HG02852 (cell line): ENCODE measurements at regions not wholly inside any gene's neighbourhood (a gene's known extent, or its start where the extent isn't known, plus 50 kb on each side); places are given as distances from the start of the nearest gene placed in this dataset.
"Not testable (repeated sequence)": the region's sequence is repeated elsewhere in the genome, so short reads cannot be mapped to it uniquely, and the experiment has no call there.

ENCODE experiments used
- ATAC-seq: cut with Tn5 transposase; IDR thresholded peaks from one replicate; pipeline ENCODE4 v1.9.1; 2021; ENCODE audit warnings: mild to moderate bottlenecking, moderate library complexity; ENCODE audit not compliant: unreplicated experiment

GRCh38 chr5:165309446-165309845 lies 1804.0 kb downstream of the MAT2B start:
- ATAC-seq = no peak

- no peak for ATAC-seq
Measured at GRCh38 chr5:165310031-165310430, 1804.6 kb downstream of the MAT2B start.

- ATAC-seq = no peak
Measured at GRCh38 chr5:165321912-165322311, 1816.5 kb downstream of the MAT2B start.

- no peak for ATAC-seq
Measured at GRCh38 chr5:165325221-165325620, 1819.8 kb downstream of the MAT2B start.

GRCh38 chr5:165327631-165328030 lies 1822.2 kb downstream of the MAT2B start:
- no peak for ATAC-seq

DNA sequence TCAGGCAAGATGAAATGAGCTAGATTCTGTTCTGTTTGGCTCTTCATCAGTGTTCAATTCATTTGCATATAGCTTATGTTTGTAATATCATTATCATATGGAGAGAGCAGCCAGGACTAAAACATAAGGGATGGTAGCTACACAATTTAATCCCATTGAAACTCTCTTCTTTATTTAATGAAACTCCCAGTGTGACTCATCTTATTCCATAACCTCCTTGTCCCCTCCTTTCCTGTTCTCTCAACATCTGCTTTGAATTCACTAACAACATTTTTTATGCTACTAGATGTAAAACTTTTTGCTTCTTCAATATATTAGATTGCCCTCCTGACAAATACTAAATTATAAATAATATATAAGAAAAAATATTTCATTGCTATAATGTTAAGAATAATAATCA lies 1823.4 kb downstream of the MAT2B start:
- ATAC-seq = no peak

DNA sequence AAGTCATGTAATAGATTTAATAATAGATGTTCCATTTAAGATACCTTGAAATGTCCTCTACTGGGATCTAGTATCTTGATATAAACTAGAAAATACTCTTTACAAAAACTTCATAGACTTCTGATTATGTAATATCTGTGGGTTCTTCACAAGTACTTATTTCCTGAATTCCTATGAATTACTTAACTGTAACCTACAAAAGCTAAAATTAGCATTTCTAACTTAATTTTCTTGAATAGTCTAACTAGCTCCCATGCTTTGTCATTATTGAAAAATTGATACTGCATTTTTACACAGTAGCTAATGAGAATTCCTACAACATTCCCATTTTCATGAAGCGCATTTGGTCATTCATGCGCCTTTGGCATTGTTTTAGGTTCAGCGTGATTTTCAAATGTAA lies 1828.2 kb downstream of the MAT2B start:
- ATAC-seq = no peak

DNA sequence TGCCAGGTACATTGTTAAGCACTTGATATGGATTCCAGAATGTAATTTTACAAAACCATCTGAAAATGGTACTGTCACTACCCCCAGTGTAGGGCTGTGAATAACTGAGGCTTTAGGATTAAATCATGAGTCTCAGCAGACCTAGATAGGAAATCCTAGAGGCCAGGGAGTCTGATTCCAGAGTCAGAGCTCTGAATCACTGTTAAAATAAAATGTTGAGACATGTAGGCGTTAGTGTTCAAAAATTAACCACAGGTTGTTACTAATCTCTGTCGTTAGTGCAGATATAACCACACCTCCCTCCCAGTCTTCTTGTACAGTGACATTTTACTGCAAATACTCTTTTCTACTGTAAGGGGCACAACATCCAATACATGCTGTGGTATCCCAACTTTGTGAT lies 1828.8 kb downstream of the MAT2B start:
- no peak for ATAC-seq

DNA sequence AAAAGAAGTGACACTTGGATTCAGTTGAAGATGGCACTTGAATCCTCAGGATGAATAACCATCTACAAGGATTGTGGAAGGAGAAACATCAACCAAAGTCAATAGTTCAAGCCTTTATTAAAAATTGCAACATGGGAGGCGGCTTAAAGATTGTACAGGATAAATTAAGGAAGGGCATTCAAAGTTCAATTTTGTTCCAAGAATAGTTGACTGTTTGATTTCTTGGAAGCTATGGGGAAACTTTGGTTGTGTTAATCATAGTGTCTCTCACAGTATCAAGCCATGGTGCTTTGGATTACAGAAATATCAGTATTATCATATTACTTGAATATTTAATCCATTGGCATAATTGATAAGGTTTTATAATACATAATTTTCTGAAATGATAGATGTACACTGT lies 1844.3 kb downstream of the MAT2B start:
- ATAC-seq = no peak

GRCh38 chr5:165351342-165351741 lies 1845.9 kb downstream of the MAT2B start:
- no peak for ATAC-seq

DNA sequence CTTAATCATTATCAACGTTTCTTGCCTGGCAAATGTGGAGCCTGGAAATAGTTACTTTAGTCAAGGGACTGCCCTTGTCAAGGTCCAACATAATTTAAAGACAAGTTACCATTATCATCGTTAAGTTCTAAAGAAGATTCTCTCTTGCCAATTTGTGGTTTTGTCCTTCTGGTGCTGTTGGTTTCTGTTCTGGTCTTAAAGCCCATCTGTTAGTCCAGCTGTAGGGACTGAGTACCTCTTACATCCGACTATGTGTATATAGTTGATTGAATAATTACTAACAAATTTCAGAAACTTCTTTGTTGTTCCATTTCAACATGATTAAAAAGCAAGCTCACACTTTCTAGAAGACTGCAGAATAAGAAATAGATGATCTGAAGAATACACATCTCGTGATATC lies 1854.9 kb downstream of the MAT2B start:
- no peak for ATAC-seq

DNA sequence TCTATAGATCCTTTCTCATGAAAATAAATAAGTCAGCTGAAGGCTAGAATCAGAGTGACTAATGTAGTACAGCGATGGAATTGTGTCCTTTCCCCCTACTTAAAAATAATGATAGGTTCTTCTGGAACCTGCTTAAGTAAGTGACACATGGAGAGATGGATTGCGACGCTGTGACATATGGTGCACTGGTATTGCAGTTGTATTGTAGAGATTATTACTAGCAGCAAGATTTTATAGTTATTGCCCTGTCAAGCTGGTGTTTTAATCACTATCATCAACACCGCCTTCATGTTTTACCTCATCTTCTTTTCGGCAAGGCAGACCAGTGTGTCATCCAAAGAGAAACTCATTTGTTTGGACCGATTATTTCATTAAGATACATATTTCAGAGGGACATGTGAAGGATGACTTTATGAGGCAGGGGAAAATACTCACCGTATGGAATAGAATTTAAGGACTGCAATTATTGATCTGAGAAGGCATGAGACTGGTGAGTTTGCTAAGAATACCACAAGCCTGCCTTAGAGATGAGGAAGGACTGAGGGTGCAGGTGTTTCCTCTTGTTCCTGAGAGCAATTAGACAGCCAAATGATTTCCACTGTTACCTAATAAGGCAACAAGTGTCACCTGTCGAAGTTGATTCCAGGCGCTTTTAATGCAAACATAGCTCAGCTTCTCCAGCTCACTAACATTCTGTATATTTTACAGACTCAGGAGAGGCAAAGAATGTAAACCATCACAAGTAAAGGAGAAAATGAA lies 1855.5 kb downstream of the MAT2B start:
- no peak for ATAC-seq

DNA sequence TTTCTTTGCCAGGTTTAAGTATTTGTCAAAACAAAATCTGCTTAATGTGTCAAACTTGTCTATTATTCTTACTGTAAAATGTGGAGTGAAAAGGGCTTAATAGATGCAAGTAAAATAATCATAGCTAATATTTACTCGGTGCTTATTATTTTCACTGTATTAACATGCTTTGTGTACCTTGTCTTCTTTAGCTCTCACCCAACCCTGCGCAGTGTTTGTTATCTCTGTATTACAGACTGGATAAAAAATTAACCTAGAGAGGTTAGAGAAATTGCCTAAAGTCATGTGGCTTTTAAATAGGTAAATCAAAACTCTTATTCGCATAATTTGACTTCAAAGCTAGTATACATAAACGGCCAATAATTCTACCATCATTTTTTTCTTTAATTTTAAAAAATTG lies 1864.8 kb downstream of the MAT2B start:
- ATAC-seq = no peak

DNA sequence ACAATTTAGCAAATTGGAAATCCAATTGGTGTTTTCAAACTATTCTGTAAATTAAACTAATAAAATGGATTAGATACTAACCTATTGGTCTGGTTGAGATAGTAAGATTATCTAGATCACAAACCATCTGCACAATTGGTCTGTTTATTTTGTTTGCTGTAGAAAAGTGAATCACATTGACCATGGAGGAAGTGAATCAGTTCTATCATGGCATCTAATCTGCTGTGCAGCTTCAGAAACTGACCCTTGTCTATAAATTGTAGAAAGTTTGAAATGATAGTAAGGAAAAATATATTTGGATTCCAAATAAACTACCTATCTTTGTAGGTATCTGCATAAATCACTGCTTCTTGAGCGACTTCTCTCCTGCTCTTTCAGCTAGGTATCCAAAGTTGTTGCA lies 1865.4 kb downstream of the MAT2B start:
- ATAC-seq = no peak

- no peak for ATAC-seq
Measured at GRCh38 chr5:165375201-165375600, 1869.8 kb downstream of the MAT2B start.

GRCh38 chr5:165393839-165394238 lies 1888.4 kb downstream of the MAT2B start:
- ATAC-seq = no peak

DNA sequence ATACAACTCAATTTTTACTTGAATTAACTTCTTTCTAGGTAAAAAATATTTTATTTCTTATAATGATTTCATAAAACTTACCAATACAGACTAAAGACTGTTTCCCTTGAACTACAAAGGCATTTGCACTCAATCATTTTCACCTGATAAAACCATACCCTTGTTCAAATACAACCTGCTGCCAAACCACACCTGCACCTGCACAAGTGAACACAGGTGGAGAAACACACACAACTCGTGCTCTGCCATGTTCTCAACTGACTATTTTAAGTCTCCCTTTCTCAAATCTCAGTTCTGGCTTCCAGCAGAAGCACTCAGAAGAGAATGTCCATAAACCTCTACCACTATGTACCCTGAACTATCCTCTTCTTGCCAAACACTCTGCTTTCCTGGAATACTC lies 1892.1 kb downstream of the MAT2B start:
- no peak for ATAC-seq

DNA sequence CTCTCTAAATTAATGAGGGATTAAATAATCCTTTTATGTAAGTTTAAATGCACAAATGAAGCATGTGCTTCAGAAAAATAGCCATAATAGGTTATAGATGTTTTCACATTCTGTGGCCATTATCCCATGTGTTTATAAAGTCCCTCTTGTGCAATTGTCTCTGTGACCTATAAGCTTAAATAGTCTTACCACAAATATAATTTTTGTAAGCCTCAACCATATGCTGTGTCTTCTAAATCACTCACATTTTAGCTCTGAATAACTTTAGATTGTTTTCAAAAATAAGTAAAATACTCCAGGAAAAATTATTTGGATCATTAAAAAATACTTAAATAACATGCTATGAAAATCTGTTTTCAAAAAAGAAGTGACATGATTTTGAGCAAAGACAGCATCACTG lies 1894.7 kb downstream of the MAT2B start:
- no peak for ATAC-seq

DNA sequence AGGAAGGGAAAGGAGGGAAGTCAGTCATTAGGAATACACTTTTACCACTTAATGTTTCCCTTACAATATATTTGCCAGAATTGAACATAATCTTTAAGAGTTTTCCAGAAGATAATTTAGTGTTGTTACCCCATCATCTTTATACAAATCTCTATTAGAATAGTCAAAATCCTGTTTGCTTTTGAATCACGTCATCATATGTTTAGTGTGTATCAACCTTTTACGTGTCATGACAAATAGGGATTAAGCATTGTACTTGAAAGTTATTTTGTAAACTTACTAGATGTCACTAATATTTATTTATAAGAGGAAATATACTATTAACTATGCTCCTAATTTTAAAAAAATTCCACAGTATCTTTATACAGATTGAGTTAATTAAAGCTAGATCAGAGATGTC lies 1899.5 kb downstream of the MAT2B start:
- ATAC-seq = no peak

DNA sequence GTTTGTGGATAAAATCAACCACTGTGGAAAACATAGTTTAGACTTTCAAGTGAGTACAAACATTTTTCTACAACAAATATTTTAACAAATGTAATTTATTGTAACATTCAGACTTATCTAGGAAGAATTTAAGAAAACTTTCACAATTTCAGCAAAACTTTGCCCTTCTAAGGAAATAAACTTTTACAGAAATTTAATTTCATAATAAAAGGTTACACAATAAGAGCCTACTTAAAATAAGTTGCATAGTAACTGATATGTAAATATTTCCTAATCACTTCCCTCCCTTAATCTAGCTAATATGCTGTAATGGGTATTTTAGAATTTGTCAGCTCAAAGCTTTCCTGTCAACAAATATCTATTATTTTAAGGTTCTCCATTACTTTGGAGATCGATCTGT lies 1899.9 kb downstream of the MAT2B start:
- ATAC-seq = no peak

DNA sequence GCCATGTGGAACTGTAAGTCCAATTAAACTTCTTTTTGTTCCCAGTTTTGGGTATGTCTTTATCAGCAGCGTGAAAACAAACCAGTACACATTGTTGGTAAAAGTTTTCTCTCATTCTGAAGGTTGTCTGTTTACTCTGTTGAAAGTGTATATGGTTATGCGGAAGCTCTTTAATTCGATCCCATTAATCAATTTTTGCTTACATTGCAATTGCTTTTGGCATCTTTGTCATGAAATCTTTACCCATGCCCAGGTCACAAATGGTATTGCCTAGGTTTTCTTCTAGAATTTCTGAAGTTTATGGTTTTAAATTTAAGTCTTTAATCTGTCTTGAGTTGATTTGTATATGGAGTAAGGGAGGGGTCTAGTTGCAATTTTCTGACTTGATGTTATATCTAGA lies 1901.9 kb downstream of the MAT2B start:
- ATAC-seq = no peak

GRCh38 chr5:165410476-165410875 lies 1905.1 kb downstream of the MAT2B start:
- no peak for ATAC-seq

- not testable (repeated sequence) for ATAC-seq
Measured at GRCh38 chr5:165411532-165411931, 1906.1 kb downstream of the MAT2B start.
